Gastroesophageal sphincter (tissue), 3 donors: ENCODE measurements at regions not wholly inside any gene's neighbourhood (a gene's known extent, or its start where the extent isn't known, plus 50 kb on each side); places are given as distances from the start of the nearest gene placed in this dataset.

ENCODE experiments used
- EP300 ChIP-seq: sonication (generic); formaldehyde crosslinking; IDR thresholded peaks from one replicate; pipeline ENCODE4 v1.6.1; 2017; ENCODE audit warnings: antibody characterized with exemption, mild to moderate bottlenecking
- POLR2A ChIP-seq, 2 donors: fragments of 450-650 bp; IDR thresholded peaks; one replicate each; pipeline ENCODE4 v1.6.1; 2017; ENCODE audit warnings: antibody characterized with exemption in 2 of 2, mild to moderate bottlenecking in 2 of 2, moderate library complexity in 1 of 2
- POLR2AphosphoS5 ChIP-seq: sonication (generic); formaldehyde crosslinking; IDR thresholded peaks from one replicate; pipeline ENCODE4 v1.6.1; 2017; ENCODE audit warnings: antibody characterized with exemption
- TF ChIP-seq, protein P1 (sequence below), 4 experiments: fragments of 200-600 bp in 2 of 4; fragments of 450-650 bp in 2 of 4; sonication (generic) in 1 of 4; IDR thresholded peaks; one replicate each; pipeline ENCODE4 v1.5.1; 2017 to 2019; ENCODE audit warnings: antibody characterized with exemption in 4 of 4, mild to moderate bottlenecking in 2 of 4, moderate library complexity in 2 of 4

DNA sequence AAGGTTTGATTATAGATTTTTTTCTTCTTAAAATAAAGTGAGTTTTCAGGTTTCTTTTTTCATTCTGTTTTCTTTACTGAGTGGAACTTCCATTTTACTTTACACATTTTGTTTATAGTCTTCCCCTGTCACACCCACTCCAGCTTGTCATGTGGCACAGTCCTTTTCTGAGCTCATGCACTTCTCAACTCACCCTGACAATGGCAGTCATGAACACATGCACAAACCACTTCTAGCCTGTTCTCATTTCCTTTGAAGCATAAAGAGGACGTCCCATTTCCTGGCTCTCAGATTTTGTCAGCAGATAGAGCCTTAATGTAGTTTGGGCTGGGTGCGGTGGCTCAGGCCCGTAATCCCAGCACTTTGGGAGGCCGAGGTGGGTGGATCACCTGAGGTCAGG lies 168.0 kb downstream of the AHSP start:
- TF ChIP-seq, protein P1, sequence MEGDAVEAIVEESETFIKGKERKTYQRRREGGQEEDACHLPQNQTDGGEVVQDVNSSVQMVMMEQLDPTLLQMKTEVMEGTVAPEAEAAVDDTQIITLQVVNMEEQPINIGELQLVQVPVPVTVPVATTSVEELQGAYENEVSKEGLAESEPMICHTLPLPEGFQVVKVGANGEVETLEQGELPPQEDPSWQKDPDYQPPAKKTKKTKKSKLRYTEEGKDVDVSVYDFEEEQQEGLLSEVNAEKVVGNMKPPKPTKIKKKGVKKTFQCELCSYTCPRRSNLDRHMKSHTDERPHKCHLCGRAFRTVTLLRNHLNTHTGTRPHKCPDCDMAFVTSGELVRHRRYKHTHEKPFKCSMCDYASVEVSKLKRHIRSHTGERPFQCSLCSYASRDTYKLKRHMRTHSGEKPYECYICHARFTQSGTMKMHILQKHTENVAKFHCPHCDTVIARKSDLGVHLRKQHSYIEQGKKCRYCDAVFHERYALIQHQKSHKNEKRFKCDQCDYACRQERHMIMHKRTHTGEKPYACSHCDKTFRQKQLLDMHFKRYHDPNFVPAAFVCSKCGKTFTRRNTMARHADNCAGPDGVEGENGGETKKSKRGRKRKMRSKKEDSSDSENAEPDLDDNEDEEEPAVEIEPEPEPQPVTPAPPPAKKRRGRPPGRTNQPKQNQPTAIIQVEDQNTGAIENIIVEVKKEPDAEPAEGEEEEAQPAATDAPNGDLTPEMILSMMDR (IDR thresholded peaks at IDR 0.05) = no peak
- TF ChIP-seq POLR2A (IDR thresholded peaks at IDR 0.05) (no peak), EP300 (no peak), POLR2AphosphoS5 (no peak)
